ENCODE measurements at regions not wholly inside any gene's neighbourhood (a gene's known extent, or its start where the extent isn't known, plus 50 kb on each side); places are given as distances from the start of the nearest gene placed in this dataset.
"Not testable (repeated sequence)": the region's sequence is repeated elsewhere in the genome, so short reads cannot be mapped to it uniquely, and the experiment has no call there.

GRCh38 chr10:117601716-117602115, 59.2 kb downstream of the EMX2 start:
- no peak for DNase-seq

- no peak for DNase-seq
Observed at GRCh38 chr10:117603081-117603480, 60.5 kb downstream of the EMX2 start.

- DNase-seq = no peak
Observed at GRCh38 chr10:117603726-117604125, 61.2 kb downstream of the EMX2 start.

- DNase-seq = peak; percentile 69
Observed at GRCh38 chr10:117609095-117609795, 66.7 kb downstream of the EMX2 start.

GRCh38 chr10:117609796-117610170, 67.2 kb downstream of the EMX2 start:
- no peak for DNase-seq

- no peak for DNase-seq
Observed at GRCh38 chr10:117610321-117610720, 67.8 kb downstream of the EMX2 start.

GRCh38 chr10:117612113-117612512, 69.6 kb downstream of the EMX2 start:
- no peak for DNase-seq

GRCh38 chr10:117615649-117616048, 73.1 kb downstream of the EMX2 start:
- DNase-seq = no peak

- DNase-seq = no peak
Observed at GRCh38 chr10:117616179-117616578, 73.6 kb downstream of the EMX2 start.

- no peak for DNase-seq
Observed at GRCh38 chr10:117617086-117617485, 74.5 kb downstream of the EMX2 start.

GRCh38 chr10:117617659-117618058, 75.1 kb downstream of the EMX2 start:
- DNase-seq = no peak

- DNase-seq = no peak
Observed at GRCh38 chr10:117619223-117619622, 76.7 kb downstream of the EMX2 start.

GRCh38 chr10:117619707-117620405, 77.3 kb downstream of the EMX2 start:
- DNase-seq = no peak

GRCh38 chr10:117621196-117621595, 78.7 kb downstream of the EMX2 start:
- DNase-seq = no peak

- no peak for DNase-seq
Observed at GRCh38 chr10:117621795-117622420, 79.4 kb downstream of the EMX2 start.

- DNase-seq = no peak
Observed at GRCh38 chr10:117622471-117623184, 80.1 kb downstream of the EMX2 start.

GRCh38 chr10:117626228-117626627, 83.7 kb downstream of the EMX2 start:
- DNase-seq = no peak

GRCh38 chr10:117627561-117627960, 85.0 kb downstream of the EMX2 start:
- DNase-seq = no peak

GRCh38 chr10:117629717-117630116, 87.2 kb downstream of the EMX2 start:
- DNase-seq = not testable (repeated sequence)

- no peak for DNase-seq
Observed at GRCh38 chr10:117631276-117632145, 89.0 kb downstream of the EMX2 start.

- no peak for DNase-seq
Observed at GRCh38 chr10:117632406-117632805, 89.9 kb downstream of the EMX2 start.

GRCh38 chr10:117635826-117636225, 93.3 kb downstream of the EMX2 start:
- no peak for DNase-seq

All from GOT3 (cell line).